HEK293 (cell line): ENCODE measurements at regions not wholly inside any gene's neighbourhood (a gene's known extent, or its start where the extent isn't known, plus 50 kb on each side); places are given as distances from the start of the nearest gene placed in this dataset.

Experiments used
- PBX3 ChIP-seq: sonication (generic); formaldehyde crosslinking; IDR thresholded peaks from 2 replicates; pipeline ENCODE4 v1.8.1; 2022; ENCODE audit warnings: mild to moderate bottlenecking, moderate library complexity, missing genetic modification reagents
- SCRT1 ChIP-seq: fragments of 450-650 bp; formaldehyde crosslinking; IDR thresholded peaks from 2 replicates; pipeline ENCODE4 v1.5.1; 2016; ENCODE audit warnings: missing biosample characterization, missing genetic modification characterization, borderline replicate concordance

GRCh38 chr4:123553733-123554637 is 157.4 kb downstream of the SPRY1 start:
- TF ChIP-seq SCRT1 (no peak), PBX3 (CRISPR knock-in tag) (no peak)
